Thyroid gland (tissue), 4 donors: ENCODE measurements at regions not wholly inside any gene's neighbourhood (a gene's known extent, or its start where the extent isn't known, plus 50 kb on each side); places are given as distances from the start of the nearest gene placed in this dataset.
A peak's percentile ranks its signal among the peaks of the same experiment; 100 is the strongest.

ENCODE experiments used
- DNase-seq, 2 donors: peaks; one replicate each; pipeline ENCODE4 v3.0.0-alpha.2; 2019
- H3K27ac ChIP-seq, 3 donors: fragments of 200-600 bp; sonication (generic); 1 replicate in 2 of 3; 2 replicates in 1 of 3; pipeline ENCODE4 v1.5.1; 2016 to 2019; ENCODE audit warnings: mild to moderate bottlenecking in 1 of 3, moderate library complexity in 1 of 3
- H3K27me3 ChIP-seq: fragments of 200-600 bp; sonication (generic); one replicate; pipeline ENCODE4 v1.5.1; 2019
- H3K36me3 ChIP-seq, 2 donors: fragments of 200-600 bp; sonication (generic); one replicate each; pipeline ENCODE4 v1.5.1; 2016 to 2019
- H3K4me1 ChIP-seq, 2 donors: fragments of 200-600 bp; sonication (generic); one replicate each; pipeline ENCODE4 v1.5.1; 2017 to 2019
- H3K4me3 ChIP-seq, 3 donors: fragments of 200-600 bp; sonication (generic); replicated peaks in 1 of 3; 1 replicate in 2 of 3; 2 replicates in 1 of 3; pipeline ENCODE4 v1.5.1; 2016; ENCODE audit warnings: mild to moderate bottlenecking in 1 of 3
- H3K9me3 ChIP-seq: fragments of 200-600 bp; sonication (generic); one replicate; pipeline ENCODE4 v1.5.1; 2017
- CTCF ChIP-seq, 6 experiments: fragments of 200-600 bp in 3 of 6; fragments of 450-650 bp in 3 of 6; sonication (generic) in 3 of 6; IDR thresholded peaks; one replicate each; pipeline ENCODE4 v1.5.1; 2016 to 2019; ENCODE audit warnings: antibody characterized with exemption in 6 of 6, mild to moderate bottlenecking in 2 of 6, inconsistent platforms in 1 of 6, moderate library complexity in 1 of 6
- POLR2A ChIP-seq, 2 donors: fragments of 450-650 bp; IDR thresholded peaks; one replicate each; pipeline ENCODE4 v1.6.1; 2017; ENCODE audit warnings: antibody characterized with exemption in 2 of 2, mild to moderate bottlenecking in 2 of 2, moderate library complexity in 1 of 2
- WGBS, 2 donors: methylation state at CpG; one replicate each; pipeline ENCODE4 v1.1.5; 2017; 5-methylcytosine and 5-hydroxymethylcytosine counted together
- intact Hi-C: fragments of 100-400 bp; cut with DNase I; formaldehyde crosslinking; loops from one replicate; pipeline ENCODE4 v1.15.1; 2023

GRCh38 chr3:150067561-150067960, 96.9 kb upstream of the PFN2 start:
- Histone ChIP-seq H3K27me3 (no peaks in the 10 kb centered on the region), H3K4me3 (no peak overlapping the region), H3K4me1 (no peaks in the 10 kb centered on the region), H3K36me3 (no peaks in the 10 kb centered on the region), H3K9me3 (no peaks in the 10 kb centered on the region), H3K27ac (no peak overlapping the region)
- TF ChIP-seq POLR2A (IDR thresholded peaks at IDR 0.05) (no peak), CTCF (IDR thresholded peaks at IDR 0.05) (no peak)
- intact Hi-C loops: no loop called here
- WGBS, 2 donors: 84 to 87% methylated on average over 3 of the region's 3 CpGs
- DNase-seq: no peak

- 96 to 98% methylated on average over 2 of the region's 2 CpGs for WGBS, 2 donors
- H3K4me1 ChIP-seq: peaks cover 4% of the 10 kb centered on the region in 2 donors
- DNase-seq: no peak
- no peak overlapping the region for H3K4me3 ChIP-seq
- intact Hi-C loops: no loop called here
- no peaks in the 10 kb centered on the region for H3K27me3 ChIP-seq
- no peaks in the 10 kb centered on the region for H3K9me3 ChIP-seq
- H3K27ac ChIP-seq: no peak overlapping the region
- TF ChIP-seq CTCF (IDR thresholded peaks at IDR 0.05) (no peak), POLR2A (IDR thresholded peaks at IDR 0.05) (no peak)
- H3K36me3 ChIP-seq: no peaks in the 10 kb centered on the region
These were observed 94.3 kb upstream of the PFN2 start for GRCh38 chr3:150064971-150065370.

GRCh38 chr3:150063237-150063636, 92.5 kb upstream of the PFN2 start:
- no peaks in the 10 kb centered on the region for H3K9me3 ChIP-seq
- no peaks in the 10 kb centered on the region for H3K27me3 ChIP-seq
- H3K27ac ChIP-seq: no peak overlapping the region
- H3K36me3 ChIP-seq: no peaks in the 10 kb centered on the region
- no peak overlapping the region for H3K4me3 ChIP-seq
- 96 to 100% methylated on average over 1 of the region's 1 CpG for WGBS, 2 donors
- H3K4me1 ChIP-seq: peaks cover 4 to 12% of the 10 kb centered on the region in 2 donors
- TF ChIP-seq CTCF (IDR thresholded peaks at IDR 0.05) (no peak), POLR2A (IDR thresholded peaks at IDR 0.05) (no peak)
- DNase-seq: no peak
- intact Hi-C loops: no loop called here

GRCh38 chr3:150062492-150062891, 91.8 kb upstream of the PFN2 start:
- H3K4me1 ChIP-seq: peaks cover 4 to 12% of the 10 kb centered on the region in 2 donors
- peak overlapping the region in 1 of 3 donors; percentile 7 for H3K27ac ChIP-seq
- 49 to 66% methylated on average over 6 of the region's 6 CpGs for WGBS, 2 donors
- TF ChIP-seq CTCF (IDR thresholded peaks at IDR 0.05) (no peak), POLR2A (IDR thresholded peaks at IDR 0.05) (no peak)
- intact Hi-C loops: no loop called here
- H3K4me3 ChIP-seq: no peak overlapping the region
- no peaks in the 10 kb centered on the region for H3K27me3 ChIP-seq
- no peaks in the 10 kb centered on the region for H3K9me3 ChIP-seq
- DNase-seq: no peak
- H3K36me3 ChIP-seq: no peaks in the 10 kb centered on the region

- Histone ChIP-seq H3K9me3 (no peaks in the 10 kb centered on the region), H3K36me3 (no peaks in the 10 kb centered on the region), H3K4me1 (peaks cover 4 to 12% of the 10 kb centered on the region in 2 donors), H3K27me3 (no peaks in the 10 kb centered on the region), H3K4me3 (no peak overlapping the region), H3K27ac (no peak overlapping the region)
- DNase-seq: no peak
- intact Hi-C loops: no loop called here
- TF ChIP-seq CTCF (IDR thresholded peaks at IDR 0.05): no peak
- WGBS, 2 donors: 70 to 76% methylated on average over 4 of the region's 4 CpGs
These were observed 90.8 kb upstream of the PFN2 start for GRCh38 chr3:150061288-150062024.
